ENCODE measurements at regions not wholly inside any gene's neighbourhood (a gene's known extent, or its start where the extent isn't known, plus 50 kb on each side); places are given as distances from the start of the nearest gene placed in this dataset.
A peak's percentile ranks its signal among the peaks of the same experiment; 100 is the strongest.

DNA sequence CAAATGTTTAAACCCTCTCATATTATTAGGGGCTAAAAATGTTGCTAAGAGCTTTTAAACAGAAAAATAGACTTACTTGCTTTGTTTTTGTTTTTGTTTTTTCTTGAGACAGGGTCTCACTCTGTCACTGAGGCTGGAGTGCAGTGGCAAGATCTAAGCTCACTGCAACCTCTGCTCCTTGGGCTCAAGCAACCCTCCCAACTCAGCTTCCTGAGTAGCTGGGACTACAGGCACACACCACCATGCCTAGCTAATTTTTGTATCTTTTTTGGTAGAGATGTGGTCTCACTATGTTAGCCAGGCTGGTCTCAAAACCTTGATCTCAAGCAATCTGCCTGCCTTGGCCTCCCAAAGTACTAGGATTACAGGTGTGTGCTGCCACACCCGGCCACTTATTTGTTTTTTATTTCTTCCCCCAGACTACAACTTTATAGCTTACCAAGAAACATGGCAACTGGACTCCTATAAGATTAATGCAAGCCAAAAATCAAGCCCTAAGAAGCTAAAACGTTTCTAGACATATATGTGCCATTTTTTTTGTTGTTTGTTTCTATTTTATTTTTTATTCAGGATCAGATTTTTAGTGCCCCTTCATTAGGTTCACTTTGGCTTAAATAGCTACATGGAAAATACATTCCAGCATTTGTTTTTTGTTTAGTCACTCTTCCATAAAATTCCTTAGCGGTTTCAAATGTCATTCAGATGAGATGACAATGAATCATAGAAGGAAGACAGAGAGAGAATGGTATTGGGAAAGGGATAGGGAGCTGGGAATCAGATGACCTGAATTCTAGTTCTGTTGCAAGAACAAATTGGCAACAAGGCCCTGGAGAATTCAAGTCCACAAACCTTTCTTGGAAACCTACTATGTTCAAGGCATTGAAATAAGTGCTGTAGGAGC, 163.4 kb upstream of the MKLN1 start:
- ATAC-seq, result no peak
- Histone ChIP-seq H3K4me3 (ENCODE audit: low read length) (no peak overlapping the region), H3K4me1 (ENCODE audit: control insufficient read depth, insufficient read depth, low read length) (peaks cover 1% of the 10 kb centered on the region), H3K27ac (ENCODE audit: low read length) (no peak overlapping the region), H3K9me3 (ENCODE audit: control insufficient read depth, low read length) (no peaks in the 10 kb centered on the region), H3K27me3 (ENCODE audit: control insufficient read depth, insufficient read depth) (no peaks in the 10 kb centered on the region)
- WGBS, result 70% methylated on average over 3 of the region's 3 CpGs
- intact Hi-C loops (cut with DNase I), result no loop called here
- no peak for DNase-seq

DNA sequence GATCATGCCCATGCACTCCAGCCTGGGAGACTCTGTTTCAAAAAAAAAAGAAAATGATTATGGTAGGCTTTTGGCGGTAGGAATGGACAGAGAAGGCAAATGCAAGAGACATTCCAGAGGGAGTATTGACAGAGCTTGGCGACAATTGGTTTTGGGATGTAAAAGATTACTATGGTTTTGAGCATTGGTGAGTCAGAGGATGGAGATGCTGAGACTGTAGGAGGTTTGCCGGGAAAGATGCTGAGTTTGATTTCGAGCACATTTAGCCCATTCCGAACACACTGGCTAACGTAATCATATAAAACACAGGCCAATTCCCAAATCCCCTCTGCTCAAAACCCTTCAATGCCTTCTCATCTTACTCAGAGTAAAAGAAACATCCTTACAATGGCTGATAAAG, 161.6 kb upstream of the MKLN1 start:
- Histone ChIP-seq H3K9me3 (ENCODE audit: control insufficient read depth, low read length) (no peaks in the 10 kb centered on the region), H3K4me1 (ENCODE audit: control insufficient read depth, insufficient read depth, low read length) (no peaks in the 10 kb centered on the region), H3K27ac (ENCODE audit: low read length) (no peak overlapping the region), H3K4me3 (ENCODE audit: low read length) (no peak overlapping the region), H3K27me3 (ENCODE audit: control insufficient read depth, insufficient read depth) (no peaks in the 10 kb centered on the region)
- WGBS, result 96% methylated on average over 6 of the region's 6 CpGs
- intact Hi-C loops (cut with DNase I), result no loop called here
- no peak for ATAC-seq
- DNase-seq, result no peak

DNA sequence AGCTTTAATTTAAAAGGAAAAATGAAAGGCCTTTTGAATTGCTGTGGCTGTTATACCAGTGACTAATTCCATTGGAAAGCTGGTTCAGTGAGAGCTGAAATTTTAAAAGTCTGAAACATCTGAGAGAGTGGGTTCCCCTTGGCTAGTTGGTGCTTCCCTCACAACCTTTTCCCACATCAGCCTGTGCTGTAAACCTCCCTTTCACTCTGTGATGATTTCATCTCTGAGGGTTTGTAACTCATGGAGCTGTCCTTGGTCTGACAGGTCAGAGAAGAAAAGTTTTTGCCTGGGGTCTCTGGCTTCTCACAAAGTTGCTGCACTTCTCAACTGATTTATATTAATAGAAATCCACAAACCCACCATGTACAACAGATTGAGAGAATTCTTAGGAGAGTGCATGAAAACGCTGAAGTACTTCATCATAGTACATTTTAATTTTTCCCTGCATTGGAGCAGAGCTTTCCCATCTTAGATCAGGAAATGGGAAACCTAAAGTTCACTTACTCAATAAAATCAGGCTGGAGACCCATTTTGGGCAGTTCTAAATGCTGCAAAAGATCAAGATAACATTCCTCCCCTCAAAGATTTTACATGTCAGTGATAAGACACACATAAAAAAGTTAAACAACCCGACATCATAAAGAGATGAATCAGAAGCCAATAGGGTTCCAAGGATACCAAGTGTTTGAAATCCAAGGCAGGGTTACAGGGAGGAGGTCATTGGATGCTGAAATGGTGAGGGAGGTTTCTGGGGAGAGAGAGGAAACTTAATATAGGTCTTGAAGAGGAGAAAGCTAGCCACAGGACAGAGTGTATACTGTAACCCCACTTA, 157.0 kb upstream of the MKLN1 start:
- H3K4me1 ChIP-seq (ENCODE audit: control insufficient read depth, insufficient read depth, low read length), result no peaks in the 10 kb centered on the region
- H3K27ac ChIP-seq (ENCODE audit: low read length), result no peak overlapping the region
- ATAC-seq (no peak), DNase-seq (no peak)
- WGBS, result 67% methylated on average over 2 of the region's 2 CpGs
- H3K9me3 ChIP-seq (ENCODE audit: control insufficient read depth, low read length), result no peaks in the 10 kb centered on the region
- no peaks in the 10 kb centered on the region for H3K27me3 ChIP-seq (ENCODE audit: control insufficient read depth, insufficient read depth)
- no peak overlapping the region for H3K4me3 ChIP-seq (ENCODE audit: low read length)
- intact Hi-C loops (cut with DNase I), result no loop called here

DNA sequence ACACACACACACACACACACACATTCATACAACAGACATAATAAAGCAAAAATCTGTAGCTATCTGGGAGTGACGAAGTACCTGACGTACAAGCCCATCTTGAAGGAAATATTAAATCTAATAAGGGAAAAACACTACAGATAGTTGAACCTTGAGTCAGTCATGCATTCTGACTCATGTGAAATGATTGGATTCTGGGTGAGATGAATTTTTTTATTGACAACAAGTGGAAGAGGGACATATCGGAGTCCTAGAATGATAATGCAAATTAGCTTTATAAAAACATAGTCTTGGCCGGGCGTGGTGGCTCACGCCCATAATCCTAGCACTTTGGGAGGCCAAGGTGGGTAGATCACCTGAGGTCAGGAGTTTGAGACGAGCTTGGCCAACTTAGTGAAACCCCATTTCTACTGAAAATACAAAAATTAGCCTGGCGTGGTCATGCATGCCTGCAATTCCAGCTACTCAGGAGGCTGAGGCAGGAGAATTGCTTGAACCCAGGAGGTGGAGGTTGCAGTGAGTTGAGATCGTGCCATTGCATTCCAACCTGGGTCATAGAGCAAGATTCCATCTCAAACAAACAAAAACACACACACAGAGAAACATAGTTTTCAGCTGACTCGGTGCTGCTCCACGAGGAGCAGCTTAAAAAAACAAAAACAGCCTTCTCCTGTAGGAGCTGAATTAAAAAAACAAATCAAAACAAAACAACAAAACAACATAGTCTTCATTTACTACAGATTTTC, 154.4 kb upstream of the MKLN1 start:
- intact Hi-C loops (cut with DNase I), result no loop called here
- WGBS, result 81% methylated on average over 11 of the region's 11 CpGs
- Histone ChIP-seq H3K4me1 (ENCODE audit: control insufficient read depth, insufficient read depth, low read length) (no peaks in the 10 kb centered on the region), H3K27me3 (ENCODE audit: control insufficient read depth, insufficient read depth) (no peaks in the 10 kb centered on the region), H3K4me3 (ENCODE audit: low read length) (no peak overlapping the region), H3K9me3 (ENCODE audit: control insufficient read depth, low read length) (no peaks in the 10 kb centered on the region), H3K27ac (ENCODE audit: low read length) (no peak overlapping the region)
- ATAC-seq (no peak), DNase-seq (no peak)

DNA sequence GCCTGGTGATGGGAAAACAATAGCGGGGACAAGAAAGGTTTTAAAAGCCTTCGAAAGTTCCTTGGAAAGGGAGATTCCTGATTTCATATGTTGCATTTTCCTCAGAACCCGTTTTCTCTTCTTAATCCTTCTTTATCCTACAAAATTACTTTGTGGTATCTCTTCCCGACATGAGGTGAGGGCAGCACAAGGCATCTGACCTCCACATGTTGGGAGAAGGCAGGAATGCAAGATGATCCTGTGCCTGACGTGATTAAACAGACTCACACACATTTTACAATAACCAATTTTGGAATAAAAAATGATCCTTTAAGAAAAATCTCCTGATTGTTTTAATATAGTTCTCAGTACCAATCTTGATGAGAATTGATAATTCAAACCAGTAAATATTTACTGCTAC, 153.3 kb upstream of the MKLN1 start:
- intact Hi-C loops (cut with DNase I), result no loop called here
- 71% methylated on average over 5 of the region's 5 CpGs for WGBS
- ATAC-seq, result no peak

DNA sequence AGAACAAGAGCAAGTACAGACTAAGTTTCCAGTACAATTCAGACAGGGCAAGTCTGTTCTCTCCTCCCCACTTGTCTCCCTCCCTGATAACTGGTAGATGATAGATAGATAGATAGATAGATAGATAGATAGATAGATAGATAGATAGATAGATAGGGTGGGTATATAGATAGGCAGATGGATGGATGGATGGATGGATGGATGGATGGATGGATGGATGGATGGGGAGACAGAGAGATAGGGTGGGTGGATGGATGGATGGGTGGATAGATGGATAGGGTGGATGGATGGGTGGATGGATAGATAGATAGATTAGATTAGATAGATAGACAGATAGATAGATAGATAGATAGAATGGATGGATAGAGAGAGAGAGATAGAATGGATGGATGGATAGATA, 152.8 kb upstream of the MKLN1 start:
- H3K27me3 ChIP-seq (ENCODE audit: control insufficient read depth, insufficient read depth), result no peaks in the 10 kb centered on the region
- no peak overlapping the region for H3K27ac ChIP-seq (ENCODE audit: low read length)
- DNase-seq, result no peak
- H3K4me1 ChIP-seq (ENCODE audit: control insufficient read depth, insufficient read depth, low read length), result no peaks in the 10 kb centered on the region
- H3K9me3 ChIP-seq (ENCODE audit: control insufficient read depth, low read length), result no peaks in the 10 kb centered on the region
- no peak for ATAC-seq
- H3K4me3 ChIP-seq (ENCODE audit: low read length), result no peak overlapping the region
- intact Hi-C loops (cut with DNase I), result no loop called here

More for the DNA sequence above, 153.3 kb upstream of the MKLN1 start:
- no peak overlapping the region for H3K4me3 ChIP-seq (ENCODE audit: low read length)
- no peaks in the 10 kb centered on the region for H3K9me3 ChIP-seq (ENCODE audit: control insufficient read depth, low read length)
- no peak overlapping the region for H3K27ac ChIP-seq (ENCODE audit: low read length)
- no peaks in the 10 kb centered on the region for H3K27me3 ChIP-seq (ENCODE audit: control insufficient read depth, insufficient read depth)
- no peak for DNase-seq
- no peaks in the 10 kb centered on the region for H3K4me1 ChIP-seq (ENCODE audit: control insufficient read depth, insufficient read depth, low read length)

DNA sequence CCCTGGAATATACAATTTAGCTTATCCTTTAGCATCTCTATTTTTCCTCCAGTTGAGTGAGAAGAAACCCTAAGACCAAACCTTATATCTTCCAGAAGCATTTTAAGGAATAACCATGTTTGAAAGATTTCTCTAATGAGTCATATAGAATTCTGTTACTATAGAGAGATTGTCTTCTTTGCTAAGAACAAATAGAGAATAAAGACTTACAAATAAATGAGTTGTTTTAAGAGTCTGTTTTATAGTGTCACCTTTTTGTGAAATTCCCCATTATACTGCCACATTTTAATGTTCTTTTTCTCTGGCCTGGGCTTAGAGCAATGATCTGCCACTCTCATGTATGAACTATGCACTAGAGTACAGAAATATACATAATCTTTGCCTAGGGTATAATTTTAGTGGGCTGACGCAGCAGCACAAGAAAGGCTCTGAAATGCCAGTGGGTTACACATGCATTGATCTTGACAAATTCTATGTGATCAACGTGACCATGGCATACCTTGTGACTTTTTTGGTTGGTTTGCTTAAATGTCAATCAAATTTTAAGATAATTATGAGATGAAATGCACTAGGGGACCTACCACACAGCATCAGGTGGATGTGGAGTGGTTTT, 145.1 kb upstream of the MKLN1 start:
- intact Hi-C loops (cut with DNase I), result loop anchor here in 1 of 4 donors (10.0 kb wide), 2 partner anchors 68 to 122 kb away; no protein-coding TSS in a partner anchor
- H3K9me3 ChIP-seq (ENCODE audit: control insufficient read depth, low read length), result no peaks in the 10 kb centered on the region
- H3K27me3 ChIP-seq (ENCODE audit: control insufficient read depth, insufficient read depth), result no peaks in the 10 kb centered on the region
- no peak overlapping the region for H3K4me3 ChIP-seq (ENCODE audit: low read length)
- ATAC-seq (no peak), DNase-seq (no peak)
- peaks cover 4% of the 10 kb centered on the region for H3K4me1 ChIP-seq (ENCODE audit: control insufficient read depth, insufficient read depth, low read length)
- H3K27ac ChIP-seq (ENCODE audit: low read length), result no peak overlapping the region
- 82% methylated on average over 2 of the region's 2 CpGs for WGBS

DNA sequence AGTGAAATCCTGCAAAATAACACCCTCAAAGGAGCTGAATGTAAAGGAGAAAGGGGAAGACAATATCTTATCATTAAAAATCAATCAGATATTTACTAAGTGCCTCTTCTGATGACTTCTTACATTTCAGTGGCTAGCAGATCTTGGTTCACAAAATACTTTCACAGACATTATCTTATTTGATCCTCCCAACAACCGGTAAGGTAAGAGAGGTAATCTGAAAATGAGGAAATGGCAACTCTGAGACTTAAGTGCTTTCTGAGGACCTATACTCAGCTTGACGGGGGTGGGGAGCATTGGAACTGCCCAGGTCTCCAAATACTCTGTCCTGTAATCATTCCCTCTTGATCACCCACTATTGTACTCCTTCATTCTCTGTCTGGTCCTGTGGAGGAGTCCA, 144.6 kb upstream of the MKLN1 start:
- Histone ChIP-seq H3K9me3 (ENCODE audit: control insufficient read depth, low read length) (no peaks in the 10 kb centered on the region), H3K27me3 (ENCODE audit: control insufficient read depth, insufficient read depth) (no peaks in the 10 kb centered on the region), H3K27ac (ENCODE audit: low read length) (no peak overlapping the region), H3K4me3 (ENCODE audit: low read length) (no peak overlapping the region), H3K4me1 (ENCODE audit: control insufficient read depth, insufficient read depth, low read length) (peaks cover 4% of the 10 kb centered on the region)
- WGBS, result 68% methylated on average over 2 of the region's 2 CpGs
- ATAC-seq, result no peak
- DNase-seq, result no peak
- intact Hi-C loops (cut with DNase I), result loop anchor here in 1 of 4 donors (10.0 kb wide), 2 partner anchors 68 to 122 kb away; no protein-coding TSS in a partner anchor

DNA sequence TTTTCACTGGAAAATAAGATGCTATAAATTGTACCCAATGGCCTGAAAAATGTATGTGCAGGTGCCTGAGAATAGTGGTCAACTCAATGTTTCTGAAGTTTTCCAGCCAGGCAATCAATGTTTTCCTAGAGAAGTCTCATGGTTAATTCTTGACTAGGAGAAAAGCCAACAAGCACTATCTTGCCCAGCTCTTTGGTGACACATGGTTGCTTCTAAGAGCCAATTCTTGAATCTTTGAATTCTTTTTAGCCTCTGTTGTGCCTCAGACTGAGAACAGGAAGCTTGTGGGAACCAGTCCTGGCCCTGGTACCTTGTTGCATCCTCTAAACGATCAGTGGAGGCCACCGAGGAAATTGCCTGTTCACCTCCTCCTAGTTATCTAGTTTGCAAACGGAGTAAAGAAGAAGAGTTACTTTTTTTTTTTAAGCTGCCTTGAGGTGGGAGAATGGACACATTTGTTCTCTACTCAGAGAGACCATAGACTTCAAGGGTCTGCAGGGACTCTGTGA, 144.0 kb upstream of the MKLN1 start:
- intact Hi-C loops (cut with DNase I), result loop anchor here in 1 of 4 donors (10.0 kb wide), 2 partner anchors 69 to 121 kb away; no protein-coding TSS in a partner anchor

DNA sequence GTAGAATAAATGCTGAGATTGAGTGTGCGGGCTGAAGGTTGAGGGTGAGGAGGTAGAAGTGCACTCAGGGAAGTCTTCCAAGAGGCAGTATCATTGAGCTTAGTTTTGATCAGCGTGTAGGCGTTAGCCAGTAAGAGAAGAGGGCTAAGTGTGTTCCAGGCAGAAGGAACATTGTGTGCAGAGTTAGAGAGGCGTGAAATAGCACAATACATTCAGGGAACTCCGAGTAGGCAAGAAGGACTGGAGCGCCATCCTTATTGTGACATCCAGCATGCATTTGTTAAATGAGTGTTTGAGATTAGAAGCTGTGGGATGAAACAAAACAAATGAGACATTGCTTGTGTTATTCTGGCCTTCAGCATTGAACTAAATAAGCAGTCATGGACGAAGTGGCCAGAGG, 140.9 kb upstream of the MKLN1 start:
- no peak overlapping the region for H3K4me3 ChIP-seq (ENCODE audit: low read length)
- no peaks in the 10 kb centered on the region for H3K9me3 ChIP-seq (ENCODE audit: control insufficient read depth, low read length)
- H3K27me3 ChIP-seq (ENCODE audit: control insufficient read depth, insufficient read depth), result no peaks in the 10 kb centered on the region
- no peak for DNase-seq
- peak; percentile 87 to 92 for ATAC-seq
- WGBS, result 72% methylated on average over 7 of the region's 7 CpGs
- intact Hi-C loops (cut with DNase I), result loop anchor here in 1 of 4 donors (10.0 kb wide), 2 partner anchors 72 to 118 kb away; no protein-coding TSS in a partner anchor
- H3K4me1 ChIP-seq (ENCODE audit: control insufficient read depth, insufficient read depth, low read length), result peaks cover 8% of the 10 kb centered on the region
- H3K27ac ChIP-seq (ENCODE audit: low read length), result peak overlapping the region; percentile 86

More for the DNA sequence above, 144.0 kb upstream of the MKLN1 start:
- DNase-seq (no peak), ATAC-seq (no peak)
- 51% methylated on average over 3 of the region's 3 CpGs for WGBS
- Histone ChIP-seq H3K27me3 (ENCODE audit: control insufficient read depth, insufficient read depth) (no peaks in the 10 kb centered on the region), H3K27ac (ENCODE audit: low read length) (no peak overlapping the region), H3K4me1 (ENCODE audit: control insufficient read depth, insufficient read depth, low read length) (peaks cover 4% of the 10 kb centered on the region), H3K9me3 (ENCODE audit: control insufficient read depth, low read length) (no peaks in the 10 kb centered on the region), H3K4me3 (ENCODE audit: low read length) (no peak overlapping the region)
